ENCODE measurements at regions not wholly inside any gene's neighbourhood (a gene's known extent, or its start where the extent isn't known, plus 50 kb on each side); places are given as distances from the start of the nearest gene placed in this dataset.

GRCh38 chr15:95394186-95395067, 936.1 kb upstream of the NR2F2 start:
- TF ChIP-seq CTCF (conservative IDR thresholded peaks at IDR 0.05; ENCODE audit: low read depth in 2 of 2) = no peak
- TF ChIP-seq JUNB (IDR thresholded peaks at IDR 0.05; ENCODE audit: unreplicated experiment) = no peak
- no peak for TF ChIP-seq POLR2AphosphoS5 (IDR thresholded peaks at IDR 0.05; ENCODE audit: low read depth)
- TF ChIP-seq CREB1 (CRISPR knock-in tag; IDR thresholded peaks at IDR 0.05; ENCODE audit: low read depth) = no peak
- TF ChIP-seq REST (IDR thresholded peaks at IDR 0.05; ENCODE audit: unreplicated experiment) = no peak
- no peak for TF ChIP-seq EZH2 (IDR thresholded peaks at IDR 0.05; ENCODE audit: low read depth, unreplicated experiment)
- TF ChIP-seq EZH2phosphoT487 (IDR thresholded peaks at IDR 0.05; ENCODE audit: unreplicated experiment) = no peak
- TF ChIP-seq ZNF114 (CRISPR knock-in tag; IDR thresholded peaks at IDR 0.05) = no peak
- TF ChIP-seq NANOG (IDR thresholded peaks at IDR 0.05; ENCODE audit: borderline replicate concordance) = no peak
- no peak for TF ChIP-seq ZNF331 (CRISPR knock-in tag; IDR thresholded peaks at IDR 0.05; ENCODE audit: low read depth)
- no peak for TF ChIP-seq STAT1 (IDR thresholded peaks at IDR 0.05; ENCODE audit: unreplicated experiment)
- TF ChIP-seq ETS1 (IDR thresholded peaks at IDR 0.05) = no peak
- TF ChIP-seq ZNF462 (CRISPR knock-in tag; IDR thresholded peaks at IDR 0.05) = no peak
